ENCODE measurements at regions not wholly inside any gene's neighbourhood (a gene's known extent, or its start where the extent isn't known, plus 50 kb on each side); places are given as distances from the start of the nearest gene placed in this dataset.

- TF ChIP-seq, protein P1, sequence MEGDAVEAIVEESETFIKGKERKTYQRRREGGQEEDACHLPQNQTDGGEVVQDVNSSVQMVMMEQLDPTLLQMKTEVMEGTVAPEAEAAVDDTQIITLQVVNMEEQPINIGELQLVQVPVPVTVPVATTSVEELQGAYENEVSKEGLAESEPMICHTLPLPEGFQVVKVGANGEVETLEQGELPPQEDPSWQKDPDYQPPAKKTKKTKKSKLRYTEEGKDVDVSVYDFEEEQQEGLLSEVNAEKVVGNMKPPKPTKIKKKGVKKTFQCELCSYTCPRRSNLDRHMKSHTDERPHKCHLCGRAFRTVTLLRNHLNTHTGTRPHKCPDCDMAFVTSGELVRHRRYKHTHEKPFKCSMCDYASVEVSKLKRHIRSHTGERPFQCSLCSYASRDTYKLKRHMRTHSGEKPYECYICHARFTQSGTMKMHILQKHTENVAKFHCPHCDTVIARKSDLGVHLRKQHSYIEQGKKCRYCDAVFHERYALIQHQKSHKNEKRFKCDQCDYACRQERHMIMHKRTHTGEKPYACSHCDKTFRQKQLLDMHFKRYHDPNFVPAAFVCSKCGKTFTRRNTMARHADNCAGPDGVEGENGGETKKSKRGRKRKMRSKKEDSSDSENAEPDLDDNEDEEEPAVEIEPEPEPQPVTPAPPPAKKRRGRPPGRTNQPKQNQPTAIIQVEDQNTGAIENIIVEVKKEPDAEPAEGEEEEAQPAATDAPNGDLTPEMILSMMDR (IDR thresholded peaks at IDR 0.05; ENCODE audit: borderline replicate concordance) = no peak
- H3K27ac ChIP-seq (replicated peaks) = no peak overlapping the region
Measured at GRCh38 chr6:167564416-167565250, 239.7 kb downstream of the TTLL2 start.

GRCh38 chr6:167565388-167565787 lies 240.5 kb downstream of the TTLL2 start:
- no peaks in the 10 kb centered on the region for H3K27me3 ChIP-seq (ENCODE audit: low read depth)
- peaks cover 24% of the 10 kb centered on the region for H3K4me1 ChIP-seq
- intact Hi-C loops (cut with micrococcal nuclease) = no loop called here
- no peaks in the 10 kb centered on the region for H3K36me3 ChIP-seq
- no peak overlapping the region for H3K4me3 ChIP-seq
- H3K9me3 ChIP-seq (replicated peaks) = no peaks in the 10 kb centered on the region
- H3K27ac ChIP-seq (replicated peaks) = peak overlapping the region; percentile 68
- TF ChIP-seq, protein P1 (IDR thresholded peaks at IDR 0.05; ENCODE audit: borderline replicate concordance) = no peak
- no peak for DNase-seq

More at GRCh38 chr6:167564416-167565250, 239.7 kb downstream of the TTLL2 start:
- no peaks in the 10 kb centered on the region for H3K36me3 ChIP-seq
- no peaks in the 10 kb centered on the region for H3K27me3 ChIP-seq (ENCODE audit: low read depth)
- no peak for DNase-seq
- no peak overlapping the region for H3K4me3 ChIP-seq
- peaks cover 24% of the 10 kb centered on the region for H3K4me1 ChIP-seq
- intact Hi-C loops (cut with micrococcal nuclease) = no loop called here
- H3K9me3 ChIP-seq (replicated peaks) = no peaks in the 10 kb centered on the region

- peak overlapping the region; percentile 42 for H3K4me3 ChIP-seq
- H3K27ac ChIP-seq (replicated peaks) = peak overlapping the region; percentile 68
- peak; percentile 54 for DNase-seq
- H3K9me3 ChIP-seq (replicated peaks) = no peaks in the 10 kb centered on the region
- TF ChIP-seq, protein P1 (IDR thresholded peaks at IDR 0.05; ENCODE audit: borderline replicate concordance) = no peak
- H3K4me1 ChIP-seq = peaks cover 24% of the 10 kb centered on the region
- intact Hi-C loops (cut with micrococcal nuclease) = no loop called here
- H3K27me3 ChIP-seq (ENCODE audit: low read depth) = no peaks in the 10 kb centered on the region
- H3K36me3 ChIP-seq = no peaks in the 10 kb centered on the region
Measured at GRCh38 chr6:167565884-167566599, 241.2 kb downstream of the TTLL2 start.

DNA sequence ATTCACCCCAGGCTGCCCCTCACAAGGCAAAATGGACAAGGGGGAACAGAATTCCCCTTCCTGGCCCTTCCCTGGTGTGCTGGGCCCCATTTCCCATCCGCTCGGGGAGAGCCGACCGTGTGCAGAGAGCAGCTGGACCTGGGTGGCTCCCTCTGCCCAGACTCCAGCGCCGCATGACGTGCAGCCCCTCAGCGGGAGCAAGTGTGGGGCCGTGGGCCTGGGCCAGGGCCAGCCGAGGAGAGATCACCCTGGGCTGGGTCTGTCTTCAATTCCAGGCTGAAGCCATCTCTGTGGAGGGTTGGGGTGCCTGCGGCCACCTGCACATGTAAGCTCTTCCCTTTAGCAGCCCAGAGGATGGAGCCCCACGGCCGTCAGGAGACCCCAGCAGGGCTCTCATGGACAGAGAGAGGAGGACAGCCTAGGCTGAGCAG lies 241.8 kb downstream of the TTLL2 start:
- no peaks in the 10 kb centered on the region for H3K9me3 ChIP-seq (replicated peaks)
- H3K27ac ChIP-seq (replicated peaks) = peak overlapping the region; percentile 68
- no peak for DNase-seq
- intact Hi-C loops (cut with micrococcal nuclease) = no loop called here
- H3K4me3 ChIP-seq = peak overlapping the region; percentile 42
- TF ChIP-seq, protein P1 (IDR thresholded peaks at IDR 0.05; ENCODE audit: borderline replicate concordance) = no peak
- no peaks in the 10 kb centered on the region for H3K27me3 ChIP-seq (ENCODE audit: low read depth)
- H3K36me3 ChIP-seq = no peaks in the 10 kb centered on the region
- peaks cover 24% of the 10 kb centered on the region for H3K4me1 ChIP-seq

GRCh38 chr6:167567142-167568033 lies 242.5 kb downstream of the TTLL2 start:
- no peaks in the 10 kb centered on the region for H3K36me3 ChIP-seq
- TF ChIP-seq, protein P1 (IDR thresholded peaks at IDR 0.05; ENCODE audit: borderline replicate concordance) = no peak
- H3K27ac ChIP-seq (replicated peaks) = peak overlapping the region; percentile 68
- intact Hi-C loops (cut with micrococcal nuclease) = no loop called here
- peaks cover 24% of the 10 kb centered on the region for H3K4me1 ChIP-seq
- H3K9me3 ChIP-seq (replicated peaks) = no peaks in the 10 kb centered on the region
- peak; percentile 57 for DNase-seq
- no peaks in the 10 kb centered on the region for H3K27me3 ChIP-seq (ENCODE audit: low read depth)
- H3K4me3 ChIP-seq = no peak overlapping the region

Measured in left ventricle myocardium inferior (tissue), 1 donor.